HUES48 (cell line): ENCODE measurements at regions not wholly inside any gene's neighbourhood (a gene's known extent, or its start where the extent isn't known, plus 50 kb on each side); places are given as distances from the start of the nearest gene placed in this dataset.

Experiments
- H3K27ac ChIP-seq: one replicate; pipeline ENCODE4 v1.7.0; 2013; ENCODE audit warnings: low read depth, low read length, inconsistent platforms
- H3K27me3 ChIP-seq: 2 replicates; pipeline ENCODE4 v1.6.1; 2013; ENCODE audit warnings: mild to moderate bottlenecking, low read length; ENCODE audit not compliant: control insufficient read depth, insufficient read depth
- H3K36me3 ChIP-seq: 2 replicates; pipeline ENCODE4 v1.6.1; 2013; ENCODE audit warnings: low read length; ENCODE audit not compliant: control insufficient read depth, insufficient read depth
- H3K4me1 ChIP-seq: 2 replicates; pipeline ENCODE4 v1.6.1; 2013; ENCODE audit warnings: mild to moderate bottlenecking, low read length; ENCODE audit not compliant: control insufficient read depth, insufficient read depth
- H3K4me3 ChIP-seq: 2 replicates; pipeline ENCODE4 v1.5.1; 2013; ENCODE audit warnings: mild to moderate bottlenecking, low read depth, low read length
- H3K9ac ChIP-seq: 2 replicates; pipeline ENCODE4 v1.6.1; 2013; ENCODE audit warnings: mild to moderate bottlenecking, low read depth, low read length, moderate library complexity
- H3K9me3 ChIP-seq: 2 replicates; pipeline ENCODE4 v1.6.1; 2013; ENCODE audit warnings: low read length; ENCODE audit not compliant: control insufficient read depth, insufficient read depth

- no peak overlapping the region for H3K9ac ChIP-seq
These were observed 94.6 kb upstream of the PRICKLE1 start for GRCh38 chr12:42683933-42684801.

DNA sequence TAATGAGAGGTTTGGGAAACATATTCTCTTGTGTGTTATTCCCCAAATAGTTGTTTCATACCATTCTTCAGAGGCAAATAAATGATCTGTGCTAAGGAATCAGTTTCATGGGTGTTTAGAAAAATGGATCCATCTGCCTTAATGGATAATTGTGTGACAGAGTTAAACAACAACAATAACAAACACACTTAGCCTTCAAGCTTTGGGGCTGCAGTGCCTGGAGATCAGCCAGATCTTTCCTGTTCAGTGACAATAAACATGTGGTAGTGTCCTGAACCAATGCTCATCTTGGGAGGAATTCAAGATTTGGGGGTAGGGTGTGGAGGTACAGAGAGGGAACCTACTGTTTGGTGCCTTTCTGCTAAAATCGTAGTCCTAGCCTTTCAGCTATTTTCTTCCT lies 93.7 kb upstream of the PRICKLE1 start:
- H3K4me3 ChIP-seq, result no peak overlapping the region
- no peaks in the 10 kb centered on the region for H3K27me3 ChIP-seq
- H3K36me3 ChIP-seq, result no peaks in the 10 kb centered on the region
- H3K9me3 ChIP-seq, result no peaks in the 10 kb centered on the region
- H3K27ac ChIP-seq, result no peak overlapping the region
- peaks cover 18% of the 10 kb centered on the region for H3K4me1 ChIP-seq
- no peak overlapping the region for H3K9ac ChIP-seq

More at GRCh38 chr12:42683933-42684801, 94.6 kb upstream of the PRICKLE1 start:
- Histone ChIP-seq H3K27ac (peak overlapping the region; percentile 44), H3K27me3 (no peaks in the 10 kb centered on the region), H3K4me3 (no peak overlapping the region), H3K9me3 (no peaks in the 10 kb centered on the region), H3K36me3 (no peaks in the 10 kb centered on the region), H3K4me1 (peaks cover 18% of the 10 kb centered on the region)

DNA sequence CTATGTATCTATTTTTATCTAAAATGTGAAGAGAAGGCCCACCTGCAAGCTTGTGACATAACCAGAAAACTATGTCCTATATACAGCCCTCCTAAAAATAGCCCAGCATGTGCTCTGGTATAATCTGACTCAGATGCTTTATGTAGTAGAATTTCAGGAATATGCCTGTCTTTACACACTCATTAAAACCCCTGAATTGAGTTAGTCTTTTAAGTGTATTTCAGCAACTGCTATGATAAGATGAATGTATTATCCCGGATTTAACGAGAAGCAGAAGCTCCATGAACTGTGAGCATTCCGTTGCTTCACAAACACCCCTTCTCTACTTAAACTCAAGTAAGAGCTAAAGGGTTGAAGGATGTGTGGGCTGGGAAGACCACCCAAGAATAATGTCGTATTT lies 89.9 kb upstream of the PRICKLE1 start:
- Histone ChIP-seq H3K27me3 (no peaks in the 10 kb centered on the region), H3K9ac (no peak overlapping the region), H3K4me3 (no peak overlapping the region), H3K9me3 (no peaks in the 10 kb centered on the region), H3K36me3 (no peaks in the 10 kb centered on the region), H3K4me1 (peaks cover 15% of the 10 kb centered on the region), H3K27ac (no peak overlapping the region)

DNA sequence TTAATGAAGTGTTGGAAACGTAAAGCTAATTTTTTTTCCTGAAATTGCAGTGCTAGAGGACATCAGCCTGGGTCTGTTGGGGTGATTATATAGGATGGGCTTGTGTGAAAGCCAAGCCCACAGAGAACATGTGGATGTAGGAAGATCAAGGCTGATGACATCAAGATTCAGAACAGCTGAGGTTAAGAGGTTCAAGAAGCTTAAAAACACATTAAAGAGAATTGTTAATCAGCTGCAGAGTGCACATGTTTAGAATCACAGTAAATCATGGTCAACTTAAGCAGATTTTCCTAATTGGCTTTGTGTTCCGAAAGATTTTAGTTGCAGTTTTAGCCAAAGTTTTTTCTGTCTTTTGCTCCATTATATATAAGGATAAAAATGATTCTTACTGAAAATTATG lies 87.9 kb upstream of the PRICKLE1 start:
- Histone ChIP-seq H3K9me3 (no peaks in the 10 kb centered on the region), H3K36me3 (no peaks in the 10 kb centered on the region), H3K27ac (no peak overlapping the region), H3K27me3 (no peaks in the 10 kb centered on the region), H3K9ac (no peak overlapping the region), H3K4me1 (peaks cover 4% of the 10 kb centered on the region), H3K4me3 (no peak overlapping the region)

DNA sequence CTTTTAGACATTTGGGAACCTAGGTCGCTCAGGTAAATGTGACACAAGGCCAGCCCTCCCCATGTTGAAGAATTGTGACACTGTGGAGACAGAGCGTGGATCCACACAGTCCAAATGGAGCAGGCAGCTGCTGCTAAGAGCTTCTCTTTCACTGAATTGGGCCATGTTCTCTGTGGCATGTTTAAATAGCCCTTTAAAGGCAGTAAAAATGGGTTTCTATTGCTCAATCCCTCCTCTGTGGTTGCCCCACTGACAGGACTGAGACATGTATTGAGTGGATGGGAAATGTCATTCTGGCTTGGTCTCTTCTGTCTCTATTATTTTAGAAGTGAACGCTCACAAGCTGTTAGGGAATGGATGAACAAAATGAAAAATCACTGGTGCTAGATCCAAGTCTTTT lies 84.0 kb upstream of the PRICKLE1 start:
- H3K4me1 ChIP-seq, result peaks cover 17% of the 10 kb centered on the region
- H3K27me3 ChIP-seq, result no peaks in the 10 kb centered on the region
- H3K36me3 ChIP-seq, result no peaks in the 10 kb centered on the region
- no peak overlapping the region for H3K4me3 ChIP-seq
- H3K9ac ChIP-seq, result no peak overlapping the region
- no peak overlapping the region for H3K27ac ChIP-seq
- H3K9me3 ChIP-seq, result no peaks in the 10 kb centered on the region

- Histone ChIP-seq H3K9ac (no peak overlapping the region), H3K27ac (no peak overlapping the region), H3K4me1 (peaks cover 32% of the 10 kb centered on the region), H3K9me3 (no peaks in the 10 kb centered on the region), H3K36me3 (no peaks in the 10 kb centered on the region), H3K27me3 (no peaks in the 10 kb centered on the region), H3K4me3 (no peak overlapping the region)
These were observed 81.2 kb upstream of the PRICKLE1 start for GRCh38 chr12:42670719-42671118.

DNA sequence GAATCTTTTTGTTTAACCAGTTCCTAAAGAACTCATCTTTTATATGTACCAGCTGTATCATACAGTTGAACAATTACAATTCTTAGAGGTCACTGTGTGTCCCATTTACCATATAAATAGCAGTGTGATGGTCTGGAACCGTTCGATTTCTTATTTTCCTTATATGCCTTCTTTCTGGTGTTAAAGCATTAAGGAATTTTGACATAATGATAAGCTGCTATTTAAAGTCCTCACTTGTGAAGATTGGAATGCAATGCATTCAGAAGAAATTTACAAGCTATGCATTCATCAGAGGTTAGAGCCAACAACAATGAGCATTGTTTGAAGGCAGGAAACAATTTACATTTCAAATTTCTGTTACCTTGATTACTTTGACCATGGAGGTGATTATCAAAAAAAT lies 80.0 kb upstream of the PRICKLE1 start:
- H3K36me3 ChIP-seq, result no peaks in the 10 kb centered on the region
- H3K27ac ChIP-seq, result peak overlapping the region; percentile 77
- peak overlapping the region; percentile 46; the same call in 1 of the 2 replicates for H3K9ac ChIP-seq
- peak overlapping the region; percentile 39; the same call in 1 of the 2 replicates for H3K4me3 ChIP-seq
- H3K4me1 ChIP-seq, result peaks cover 32% of the 10 kb centered on the region
- no peaks in the 10 kb centered on the region for H3K27me3 ChIP-seq
- H3K9me3 ChIP-seq, result no peaks in the 10 kb centered on the region

- Histone ChIP-seq H3K27ac (peak overlapping the region; percentile 45), H3K27me3 (no peaks in the 10 kb centered on the region), H3K36me3 (no peaks in the 10 kb centered on the region), H3K9me3 (no peaks in the 10 kb centered on the region), H3K4me1 (peaks cover 32% of the 10 kb centered on the region), H3K4me3 (no peak overlapping the region), H3K9ac (no peak overlapping the region)
These were observed 77.2 kb upstream of the PRICKLE1 start for GRCh38 chr12:42666671-42667243.

- Histone ChIP-seq H3K27ac (no peak overlapping the region), H3K27me3 (no peaks in the 10 kb centered on the region), H3K9me3 (peaks cover 11% of the 10 kb centered on the region), H3K9ac (no peak overlapping the region), H3K4me1 (peaks cover 16% of the 10 kb centered on the region), H3K4me3 (no peak overlapping the region), H3K36me3 (no peaks in the 10 kb centered on the region)
These were observed 74.1 kb upstream of the PRICKLE1 start for GRCh38 chr12:42663621-42664020.

GRCh38 chr12:42660968-42661937 lies 71.7 kb upstream of the PRICKLE1 start:
- Histone ChIP-seq H3K36me3 (no peaks in the 10 kb centered on the region), H3K9me3 (peaks cover 11% of the 10 kb centered on the region), H3K4me3 (no peak overlapping the region), H3K4me1 (no peaks in the 10 kb centered on the region), H3K27me3 (no peaks in the 10 kb centered on the region), H3K9ac (no peak overlapping the region), H3K27ac (no peak overlapping the region)
